NCI-H748 treated with DMSO at 0.1 percent for 48 hours (cell line): ENCODE measurements at regions not wholly inside any gene's neighbourhood (a gene's known extent, or its start where the extent isn't known, plus 50 kb on each side); places are given as distances from the start of the nearest gene placed in this dataset.

Experiments used
- DNase-seq: peaks from one replicate; lab custom pipeline; 2025; lab: John Stamatoyannopoulos, UW

GRCh38 chr5:30734118-30734517 is 459.4 kb upstream of the CDH6 start:
- no peak for DNase-seq

- DNase-seq: no peak
Measured at GRCh38 chr5:30725073-30725472, 468.4 kb upstream of the CDH6 start.

DNA sequence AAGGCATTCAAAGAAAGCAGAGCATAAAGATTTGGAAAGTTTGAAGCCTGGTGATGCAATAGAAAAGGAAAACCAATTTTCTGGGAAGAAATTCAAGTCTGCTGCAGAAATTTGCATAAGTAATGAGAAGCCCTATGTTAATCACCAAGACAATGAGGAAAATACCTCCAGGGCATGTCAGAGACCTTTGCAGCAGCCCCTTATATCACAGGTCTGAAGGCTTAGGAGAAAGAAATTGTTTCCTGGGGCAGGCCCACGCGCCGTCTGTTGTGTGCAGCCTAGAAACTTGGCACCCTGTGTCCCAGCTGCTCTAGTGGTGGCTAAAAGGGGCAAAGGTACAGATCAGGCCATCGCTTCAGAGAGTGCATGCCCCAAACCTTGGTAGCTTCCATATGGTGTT is 495.3 kb upstream of the CDH6 start:
- no peak for DNase-seq

DNA sequence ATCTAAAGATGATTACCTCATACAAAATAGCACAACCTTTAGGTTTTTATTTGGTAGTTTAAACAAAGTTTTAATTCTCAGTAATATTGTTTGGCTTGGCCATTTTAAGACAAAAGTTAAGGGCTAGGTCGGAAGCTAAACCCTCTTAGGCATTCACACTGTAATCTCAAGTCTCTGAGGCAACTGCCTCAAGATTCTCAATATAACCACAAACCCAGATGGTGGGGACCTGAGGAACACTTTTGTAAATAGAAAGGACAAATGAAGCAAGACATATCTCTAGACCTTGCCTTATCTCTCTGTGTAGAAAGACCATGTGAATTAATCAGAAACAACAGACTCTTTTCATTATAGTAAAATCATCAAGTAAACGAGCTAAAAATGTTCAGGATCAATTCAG is 500.2 kb upstream of the CDH6 start:
- DNase-seq: no peak

- no peak for DNase-seq
Measured at GRCh38 chr5:30690931-30691330, 502.6 kb upstream of the CDH6 start.

DNA sequence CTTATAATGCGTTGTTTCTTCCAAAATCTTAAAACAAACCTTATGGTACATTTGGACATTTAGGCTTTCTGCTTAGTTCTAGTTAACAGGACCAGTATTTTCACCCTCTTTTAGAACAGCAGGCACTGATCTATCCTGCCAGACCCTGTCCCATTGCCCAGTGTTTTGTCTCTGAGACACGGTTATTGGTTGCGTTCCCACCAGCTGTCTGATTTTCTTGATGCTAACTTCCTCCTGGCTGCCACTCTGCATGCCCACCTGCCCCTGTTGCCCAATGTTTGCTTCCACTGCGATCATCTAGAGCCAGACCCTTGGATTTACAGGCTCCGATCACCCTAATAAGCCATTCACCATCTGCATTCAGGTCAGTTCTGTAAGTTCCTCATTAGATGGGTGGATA is 506.0 kb upstream of the CDH6 start:
- no peak for DNase-seq

GRCh38 chr5:30686530-30686929 is 507.0 kb upstream of the CDH6 start:
- DNase-seq: no peak

GRCh38 chr5:30676223-30676840 is 517.2 kb upstream of the CDH6 start:
- no peak for DNase-seq

DNA sequence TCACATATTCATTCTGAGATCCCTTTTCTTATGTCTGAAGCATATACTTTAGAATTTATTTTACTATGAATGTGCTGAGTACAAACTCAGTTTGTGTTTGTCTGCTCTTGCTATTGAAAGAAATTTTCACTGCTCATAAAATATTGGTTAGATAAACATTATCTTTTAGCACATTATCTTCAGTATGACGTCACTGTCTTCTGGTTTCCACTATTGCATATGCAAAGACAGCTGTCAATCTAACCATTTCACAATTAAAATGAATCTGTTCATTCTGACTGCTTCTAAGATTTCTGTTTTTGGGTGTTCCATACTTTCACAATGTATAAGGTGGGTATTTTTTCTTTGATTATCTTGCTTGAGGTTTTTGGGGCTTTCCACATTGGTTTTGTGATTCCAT is 526.2 kb upstream of the CDH6 start:
- no peak for DNase-seq

DNA sequence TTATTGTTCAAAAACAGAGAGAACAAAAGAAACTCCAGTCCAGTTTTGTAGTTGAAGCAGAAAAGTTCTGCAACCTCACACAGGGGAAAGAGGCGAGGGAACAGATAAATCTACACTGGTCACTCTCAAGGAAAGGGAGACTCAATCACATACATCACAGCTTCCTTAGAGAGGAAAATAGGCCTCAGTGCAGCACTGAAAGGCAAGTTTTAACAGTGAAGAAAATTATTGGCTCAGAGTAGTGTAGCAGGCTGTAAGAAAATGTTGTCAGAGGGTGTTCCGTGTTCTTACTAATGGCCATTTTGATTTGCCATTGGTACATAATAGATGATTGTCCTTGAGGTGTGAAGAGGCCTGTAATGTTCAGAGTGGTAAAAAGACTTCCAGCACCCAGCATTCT is 530.0 kb upstream of the CDH6 start:
- DNase-seq: no peak

GRCh38 chr5:30662373-30662772 is 531.1 kb upstream of the CDH6 start:
- no peak for DNase-seq

- DNase-seq: no peak
Measured at GRCh38 chr5:30661730-30662129, 531.8 kb upstream of the CDH6 start.

DNA sequence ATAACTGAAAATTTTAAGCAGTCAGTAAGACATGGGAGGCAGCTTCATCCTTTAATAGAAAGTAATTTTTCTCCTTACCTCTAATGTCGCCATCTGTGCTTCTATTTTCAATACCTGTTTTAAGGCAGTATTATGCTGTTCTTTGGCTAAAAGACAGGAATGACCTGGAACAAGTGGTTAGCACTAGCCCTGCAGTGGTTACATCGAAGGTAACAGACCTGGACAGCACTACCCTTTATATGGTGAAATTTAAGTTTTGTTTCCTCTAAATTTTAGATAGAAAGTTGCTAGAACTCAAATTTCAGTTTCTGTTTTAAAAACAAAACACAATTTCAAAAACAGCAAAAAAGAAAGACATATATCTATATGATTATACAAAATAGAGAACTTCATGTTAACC is 534.1 kb upstream of the CDH6 start:
- DNase-seq: no peak

DNA sequence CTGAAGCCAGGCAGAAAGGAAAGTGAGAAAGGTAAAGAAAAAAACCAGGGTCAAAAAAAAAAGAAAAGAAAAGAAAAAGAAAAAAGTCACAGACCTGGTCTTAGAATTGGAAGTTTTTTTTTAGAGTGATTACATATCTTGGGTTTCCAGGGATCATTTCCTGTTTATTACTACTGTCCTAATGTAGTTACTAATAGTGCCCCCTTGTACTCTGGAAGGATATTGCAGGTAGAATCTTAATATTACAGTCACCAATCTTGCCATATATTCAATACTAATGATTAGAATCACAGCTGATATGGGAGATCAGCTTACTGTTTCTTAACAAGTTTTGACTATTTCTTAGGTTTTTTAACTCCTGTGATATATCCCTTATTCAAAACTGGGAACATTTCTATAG is 543.2 kb upstream of the CDH6 start:
- DNase-seq: no peak

- no peak for DNase-seq
Measured at GRCh38 chr5:30638899-30639298, 554.6 kb upstream of the CDH6 start.

- no peak for DNase-seq
Measured at GRCh38 chr5:30627945-30628344, 565.5 kb upstream of the CDH6 start.

- DNase-seq: no peak
Measured at GRCh38 chr5:30626557-30626956, 566.9 kb upstream of the CDH6 start.

- DNase-seq: no peak
Measured at GRCh38 chr5:30620481-30621085, 572.9 kb upstream of the CDH6 start.

GRCh38 chr5:30608501-30608900 is 585.0 kb upstream of the CDH6 start:
- DNase-seq: no peak

DNA sequence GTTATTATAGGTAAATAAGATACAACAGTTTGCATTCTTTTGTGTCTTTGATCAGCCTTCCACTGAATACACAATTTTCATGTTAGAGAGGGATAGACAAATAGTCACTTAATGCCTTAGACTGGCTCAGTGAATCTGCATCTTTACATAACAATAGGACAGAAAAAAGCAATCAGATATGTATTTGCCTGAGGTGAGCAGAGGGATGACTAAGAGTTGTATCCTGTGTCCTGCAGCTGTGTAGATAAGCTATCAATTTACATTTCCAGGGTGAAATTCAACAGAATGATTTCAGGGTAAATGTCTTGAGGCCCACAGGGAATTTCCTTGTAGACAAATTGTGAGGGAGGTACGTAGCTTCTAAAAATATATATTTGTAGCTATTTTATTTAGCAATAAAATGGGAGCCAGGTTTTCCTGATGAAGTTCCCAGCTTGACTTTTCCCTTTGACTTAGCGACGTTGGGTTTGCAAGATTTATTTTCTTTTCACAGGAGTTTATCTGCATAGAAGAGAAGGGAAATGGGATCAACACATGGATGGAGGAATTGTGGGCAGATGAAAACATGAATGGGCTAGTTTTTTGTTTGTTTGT is 586.1 kb upstream of the CDH6 start:
- DNase-seq: peak; percentile 98

- peak; percentile 99 for DNase-seq
Measured at GRCh38 chr5:30605693-30606268, 587.7 kb upstream of the CDH6 start.

DNA sequence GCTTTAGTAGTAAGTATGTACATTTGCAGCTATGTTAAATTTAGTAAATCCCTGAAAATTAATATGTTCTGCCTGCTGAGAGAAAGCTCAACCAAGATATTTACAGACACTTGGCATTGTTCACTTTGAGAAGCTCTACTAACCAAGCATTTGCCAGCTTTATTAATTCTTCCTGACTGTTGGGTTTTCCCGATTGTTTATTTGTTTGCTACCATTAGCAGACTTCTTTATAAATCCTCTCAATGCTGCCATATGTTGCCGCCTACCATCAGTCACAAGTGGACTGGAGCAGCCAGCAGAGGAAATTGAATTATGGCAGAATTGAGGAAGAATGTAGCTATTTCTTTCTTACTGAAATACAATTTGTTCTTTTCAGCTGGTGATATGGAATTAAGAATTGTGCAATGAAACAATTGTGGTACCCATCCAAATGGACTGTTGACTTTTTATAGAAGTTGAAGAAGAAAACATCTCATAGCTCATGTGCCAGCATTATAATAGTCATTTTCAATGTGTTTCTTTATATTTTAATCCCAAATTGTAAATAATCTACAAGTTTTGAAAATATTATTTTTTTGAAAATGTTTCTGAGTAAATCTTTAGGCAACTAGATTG is 588.7 kb upstream of the CDH6 start:
- DNase-seq: peak; percentile 64

- DNase-seq: peak; percentile 99
Measured at GRCh38 chr5:30600892-30601291, 592.6 kb upstream of the CDH6 start.
